GM12878 (cell line): ENCODE measurements at regions not wholly inside any gene's neighbourhood (a gene's known extent, or its start where the extent isn't known, plus 50 kb on each side); places are given as distances from the start of the nearest gene placed in this dataset.

Experiments
- ATAC-seq: fragments of 200-7000 bp; cut with Tn5 transposase; 3 replicates; pipeline ENCODE4 v1.9.1; 2020; ENCODE audit warnings: mild to moderate bottlenecking, moderate library complexity
- BruUV-seq: library from RNA; stranded (reverse); fragments of 400-500 nt; replicated peaks from 2 replicates; lab custom pipeline; 2021; lab: Mats Ljungman, UMichigan
- CTCF ChIA-PET: fragments of 300-600 bp; sonication (Branson Sonifier 250); formaldehyde crosslinking; extraction: SDS; loops from one replicate; lab custom pipeline; 2021; ENCODE audit warnings: inconsistent platforms; lab: Yijun Ruan, JAX
- POLR2A ChIA-PET: fragments of 350-600 bp; formaldehyde crosslinking; extraction: SDS; loops from one replicate; lab custom pipeline; 2021; ENCODE audit warnings: inconsistent platforms; lab: Charles Lee
- RAD21 ChIA-PET: fragments of 300-600 bp; sonication (Branson Sonifier 250); formaldehyde crosslinking; loops from one replicate; lab custom pipeline; 2023; ENCODE audit warnings: antibody characterized with exemption; ENCODE audit not compliant: unreplicated experiment; lab: Charles Lee
- SMC1A ChIA-PET: fragments of 300-600 bp; sonication (Branson Sonifier 250); formaldehyde crosslinking; loops from one replicate; lab custom pipeline; 2023; ENCODE audit not compliant: unreplicated experiment, uncharacterized antibody; lab: Charles Lee
- DNase-seq: peaks from one replicate; pipeline ENCODE4 v3.0.0-alpha.2; 2011; ENCODE audit warnings: low read depth, low spot score
- FAIRE-seq: peaks from 3 replicates; lab custom pipeline; 2011; peaks lifted over from hg19 to GRCh38; lab: Jason Lieb, UNC
- H2AFZ ChIP-seq: 2 replicates; pipeline ENCODE4 v1.6.0; 2011; ENCODE audit warnings: low read depth, low read length, control low read depth; ENCODE audit not compliant: control insufficient read depth
- H3K27ac ChIP-seq: 2 replicates; pipeline ENCODE4 v1.5.1; 2011; ENCODE audit warnings: control low read depth; ENCODE audit not compliant: control insufficient read depth, insufficient read depth
- H3K27me3 ChIP-seq, 2 experiments: replicated peaks in 1 of 2; 2 replicates each; pipeline versions ENCODE4 v1.6.0 to v1.6.1; 2011; ENCODE audit warnings: low read length in 1 of 2; ENCODE audit not compliant: control insufficient read depth in 2 of 2, insufficient read depth in 2 of 2
- H3K36me3 ChIP-seq, 2 experiments: 2 replicates each; pipeline ENCODE4 v1.5.1; 2011; ENCODE audit warnings: low read length in 1 of 2; ENCODE audit not compliant: control insufficient read depth in 2 of 2, insufficient read depth in 2 of 2
- H3K4me1 ChIP-seq: 2 replicates; pipeline ENCODE4 v1.6.1; 2011; ENCODE audit warnings: mild to moderate bottlenecking, low read length, moderate library complexity, mixed read lengths; ENCODE audit not compliant: control insufficient read depth, insufficient read depth
- H3K4me2 ChIP-seq: 2 replicates; pipeline ENCODE4 v1.6.0; 2011; ENCODE audit warnings: control low read depth; ENCODE audit not compliant: control insufficient read depth, insufficient read depth
- H3K4me3 ChIP-seq: fragments of 200-600 bp; sonication (generic); 2 replicates; pipeline ENCODE4 v1.5.1; 2016
- H3K79me2 ChIP-seq: 2 replicates; pipeline ENCODE4 v1.6.0; 2011; ENCODE audit warnings: low read length; ENCODE audit not compliant: control insufficient read depth, insufficient read depth
- H3K9ac ChIP-seq: 2 replicates; pipeline ENCODE4 v1.8.0; 2011; ENCODE audit warnings: low read length, control low read depth, mixed read lengths; ENCODE audit not compliant: control insufficient read depth, insufficient read depth
- H3K9me3 ChIP-seq: replicated peaks from 3 replicates; pipeline ENCODE4 v1.5.1; 2011; ENCODE audit warnings: mild to moderate bottlenecking, low read length; ENCODE audit not compliant: control insufficient read depth, insufficient read depth
- H4K20me1 ChIP-seq: 2 replicates; pipeline ENCODE4 v1.6.0; 2011; ENCODE audit not compliant: control insufficient read depth, insufficient read depth
- BCL11A ChIP-seq: IDR thresholded peaks from 2 replicates; pipeline ENCODE4 v1.6.1; 2011; ENCODE audit warnings: low read depth, low read length
- CREB1 ChIP-seq: IDR thresholded peaks from 2 replicates; pipeline ENCODE4 v1.6.1; 2012; ENCODE audit warnings: low read depth, mild to moderate bottlenecking, inconsistent platforms
- GABPA ChIP-seq: IDR thresholded peaks from 2 replicates; pipeline ENCODE4 v1.6.1; 2014; ENCODE audit warnings: antibody characterized with exemption, low read depth, mild to moderate bottlenecking, inconsistent platforms
- IRF3 ChIP-seq: fragments of 450-650 bp; IDR thresholded peaks from 2 replicates; pipeline ENCODE4 v1.6.1; 2014; ENCODE audit warnings: mild to moderate bottlenecking
- JUNB ChIP-seq: IDR thresholded peaks from 2 replicates; pipeline ENCODE4 v1.6.1; 2016; ENCODE audit warnings: antibody characterized with exemption, mild to moderate bottlenecking
- MEF2A ChIP-seq: IDR thresholded peaks from 2 replicates; pipeline ENCODE4 v1.6.1; 2011; ENCODE audit warnings: low read depth, mild to moderate bottlenecking, low read length, moderate library complexity; ENCODE audit not compliant: insufficient read depth
- MTA2 ChIP-seq: fragments of 450-650 bp; IDR thresholded peaks from 2 replicates; pipeline ENCODE4 v1.6.1; 2016; ENCODE audit warnings: low read depth, mild to moderate bottlenecking, moderate library complexity
- NFXL1 ChIP-seq: fragments of 450-650 bp; IDR thresholded peaks from 2 replicates; pipeline ENCODE4 v1.6.1; 2017; ENCODE audit warnings: antibody characterized with exemption, mild to moderate bottlenecking, borderline replicate concordance
- NR2C2 ChIP-seq: IDR thresholded peaks from 2 replicates; pipeline ENCODE4 v1.6.1; 2011; ENCODE audit warnings: borderline replicate concordance, low read depth; ENCODE audit not compliant: control insufficient read depth, insufficient read length
- NR2F1 ChIP-seq: fragments of 450-650 bp; conservative IDR thresholded peaks from 2 replicates; pipeline ENCODE4 v1.6.1; 2017; ENCODE audit warnings: mild to moderate bottlenecking
- POLR2AphosphoS2 ChIP-seq: IDR thresholded peaks from 2 replicates; pipeline ENCODE4 v1.6.1; 2011; ENCODE audit warnings: low read depth, mild to moderate bottlenecking, low read length, improper control_type of control experiment, moderate library complexity
- POLR2AphosphoS5 ChIP-seq: IDR thresholded peaks from 2 replicates; pipeline ENCODE4 v1.6.1; 2011; ENCODE audit warnings: mild to moderate bottlenecking, low read length, inconsistent platforms
- RCOR1 ChIP-seq: conservative IDR thresholded peaks from 2 replicates; pipeline ENCODE4 v1.6.1; 2012; ENCODE audit warnings: low read depth, low read length, improper control_type of control experiment
- SIN3A ChIP-seq: IDR thresholded peaks from 2 replicates; pipeline ENCODE4 v1.6.1; 2012; ENCODE audit warnings: low read depth, low read length, improper control_type of control experiment
- SIX5 ChIP-seq: IDR thresholded peaks from 2 replicates; pipeline ENCODE4 v1.6.1; 2011; ENCODE audit warnings: mild to moderate bottlenecking, low read depth, low read length, moderate library complexity; ENCODE audit not compliant: severe bottlenecking
- SMARCA5 ChIP-seq: fragments of 450-650 bp; IDR thresholded peaks from 2 replicates; pipeline ENCODE4 v1.6.1; 2017; ENCODE audit warnings: mild to moderate bottlenecking
- SREBF2 ChIP-seq: IDR thresholded peaks from 2 replicates; pipeline ENCODE4 v1.6.1; 2012; ENCODE audit warnings: mild to moderate bottlenecking, low read length
- SUPT20H ChIP-seq: IDR thresholded peaks from 2 replicates; pipeline ENCODE4 v1.6.1; 2011; ENCODE audit warnings: low read depth, mild to moderate bottlenecking, low read length, moderate library complexity, borderline replicate concordance; ENCODE audit not compliant: control insufficient read depth
- TARDBP ChIP-seq: IDR thresholded peaks from 2 replicates; pipeline ENCODE4 v1.6.1; 2016; ENCODE audit warnings: borderline replicate concordance
- ZNF217 ChIP-seq: fragments of 450-650 bp; IDR thresholded peaks from 2 replicates; pipeline ENCODE4 v1.6.1; 2017; ENCODE audit warnings: antibody characterized with exemption, mild to moderate bottlenecking
- WGBS: methylation state at CpG from one replicate; pipeline ENCODE4 v1.1.6; 2016; ENCODE audit warnings: low lambda C conversion rate; ENCODE audit not compliant: insufficient replicate concordance, insufficient coverage; ENCODE audit errors: missing lambda C conversion rate; 5-methylcytosine and 5-hydroxymethylcytosine counted together
- in situ Hi-C: fragments of 300-500 bp; cut with MboI; formaldehyde crosslinking; loops from 9 replicates; pipeline ENCODE4 v1.14.3; 2018; ENCODE audit warnings: mixed read lengths
- intact Hi-C: fragments of 100-400 bp; cut with micrococcal nuclease; formaldehyde crosslinking; loops from one replicate; pipeline ENCODE4 v1.14.2; 2022; ENCODE audit not compliant: unreplicated experiment

GRCh38 chr22:48416396-48417224, 1411.1 kb downstream of the BRD1 start:
- H3K27ac ChIP-seq = no peak overlapping the region
- DNase-seq = no peak

GRCh38 chr22:48415520-48415919, 1412.2 kb downstream of the BRD1 start:
- ChIA-PET CTCF (no interaction called here), RAD21 (no interaction called here), SMC1A (no interaction called here), POLR2A (no interaction called here)
- 24% methylated on average over 14 of the region's 14 CpGs for WGBS
- Histone ChIP-seq H4K20me1 (no peaks in the 10 kb centered on the region), H3K36me3 (no peaks in the 10 kb centered on the region), H2AFZ (no peak overlapping the region), H3K9ac (no peak overlapping the region), H3K27ac (no peak overlapping the region), H3K4me1 (no peaks in the 10 kb centered on the region), H3K4me2 (no peak overlapping the region), H3K27me3 (no peaks in the 10 kb centered on the region), H3K79me2 (no peaks in the 10 kb centered on the region), H3K9me3 (no peaks in the 10 kb centered on the region; the same call in 2 of the 3 replicates), H3K4me3 (no peak overlapping the region)
- DNase-seq (no peak), FAIRE-seq (no peak), ATAC-seq (no peak)
- in situ Hi-C loops = no loop called here
- intact Hi-C loops = no loop called here
- BruUV-seq = no TSS peak
- no peak for TF ChIP-seq SREBF2
- TF ChIP-seq NR2C2 = no peak
- TF ChIP-seq SIN3A = no peak
- no peak for TF ChIP-seq SUPT20H
- TF ChIP-seq TARDBP = no peak
- no peak for TF ChIP-seq BCL11A
- no peak for TF ChIP-seq IRF3
- TF ChIP-seq SMARCA5 = no peak
- TF ChIP-seq NR2F1 = no peak
- TF ChIP-seq RCOR1 = no peak
- TF ChIP-seq MEF2A = no peak
- TF ChIP-seq ZNF217 = no peak
- no peak for TF ChIP-seq POLR2AphosphoS5
- no peak for TF ChIP-seq POLR2AphosphoS2

More at GRCh38 chr22:48416396-48417224, 1411.1 kb downstream of the BRD1 start:
- no peak overlapping the region for H3K9ac ChIP-seq
- FAIRE-seq (no peak), ATAC-seq (no peak)
- no peaks in the 10 kb centered on the region for H4K20me1 ChIP-seq
- no peak overlapping the region for H2AFZ ChIP-seq
- SMC1A ChIA-PET = no interaction called here
- H3K4me2 ChIP-seq = no peak overlapping the region
- 25% methylated on average over 16 of the region's 16 CpGs for WGBS
- H3K4me3 ChIP-seq = no peak overlapping the region
- H3K36me3 ChIP-seq = no peaks in the 10 kb centered on the region
- no TSS peak for BruUV-seq
- TF ChIP-seq JUNB (no peak), SIN3A (no peak), SIX5 (no peak), GABPA (no peak), CREB1 (no peak), NFXL1 (no peak), MTA2 (no peak)
- H3K27me3 ChIP-seq = no peaks in the 10 kb centered on the region
- POLR2A ChIA-PET = no interaction called here
- intact Hi-C loops = no loop called here
- no peaks in the 10 kb centered on the region; the same call in 2 of the 3 replicates for H3K9me3 ChIP-seq
- RAD21 ChIA-PET = no interaction called here
- H3K4me1 ChIP-seq = no peaks in the 10 kb centered on the region
- in situ Hi-C loops = no loop called here
- no peaks in the 10 kb centered on the region for H3K79me2 ChIP-seq
- CTCF ChIA-PET = no interaction called here
